IMR-90 (cell line): ENCODE measurements at regions not wholly inside any gene's neighbourhood (a gene's known extent, or its start where the extent isn't known, plus 50 kb on each side); places are given as distances from the start of the nearest gene placed in this dataset.

Experiments used
- CEBPB ChIP-seq: IDR thresholded peaks from 2 replicates; pipeline ENCODE4 v1.6.1; 2012; ENCODE audit warnings: low read depth, low read length, improper control_type of control experiment
- CTCF ChIP-seq: conservative IDR thresholded peaks from 2 replicates; pipeline ENCODE4 v1.5.1; 2012; ENCODE audit warnings: mild to moderate bottlenecking, low read depth, low read length, improper control_type of control experiment
- POLR2A ChIP-seq: IDR thresholded peaks from 2 replicates; pipeline ENCODE4 v1.6.1; 2012; ENCODE audit warnings: mild to moderate bottlenecking, low read depth, low read length
- USF2 ChIP-seq: fragments of 150-350 bp; IDR thresholded peaks from 2 replicates; pipeline ENCODE4 v1.6.1; 2017; ENCODE audit warnings: mild to moderate bottlenecking, antibody characterized with exemption, low read length, low read depth

GRCh38 chr1:194466706-194467105 is 1280.3 kb upstream of the B3GALT2 start:
- TF ChIP-seq CTCF, result no peak
- no peak for TF ChIP-seq CEBPB
- TF ChIP-seq POLR2A, result no peak
- TF ChIP-seq USF2, result no peak
